GM18499 (cell line): ENCODE measurements at regions not wholly inside any gene's neighbourhood (a gene's known extent, or its start where the extent isn't known, plus 50 kb on each side); places are given as distances from the start of the nearest gene placed in this dataset.
"Not testable (repeated sequence)": the region's sequence is repeated elsewhere in the genome, so short reads cannot be mapped to it uniquely, and the experiment has no call there.

ENCODE experiments used
- ATAC-seq: cut with Tn5 transposase; IDR thresholded peaks from one replicate; pipeline ENCODE4 v1.9.1; 2021; ENCODE audit warnings: moderate number of reproducible peaks; ENCODE audit not compliant: insufficient read depth, unreplicated experiment

GRCh38 chr12:90621927-90622326 is 333.0 kb downstream of the CCER1 start:
- no peak for ATAC-seq

GRCh38 chr12:90619943-90620342 is 335.0 kb downstream of the CCER1 start:
- ATAC-seq = no peak

- no peak for ATAC-seq
Measured at GRCh38 chr12:90618586-90618985, 336.4 kb downstream of the CCER1 start.

GRCh38 chr12:90611891-90612290 is 343.1 kb downstream of the CCER1 start:
- no peak for ATAC-seq

GRCh38 chr12:90611048-90611447 is 343.9 kb downstream of the CCER1 start:
- no peak for ATAC-seq

GRCh38 chr12:90593596-90594295 is 361.2 kb downstream of the CCER1 start:
- ATAC-seq = no peak

GRCh38 chr12:90589956-90590355 is 365.0 kb downstream of the CCER1 start:
- ATAC-seq = no peak

GRCh38 chr12:90585640-90586304 is 369.2 kb downstream of the CCER1 start:
- no peak for ATAC-seq

- ATAC-seq = no peak
Measured at GRCh38 chr12:90576707-90577106, 378.3 kb downstream of the CCER1 start.

- no peak for ATAC-seq
Measured at GRCh38 chr12:90575995-90576394, 379.0 kb downstream of the CCER1 start.

GRCh38 chr12:90574676-90575075 is 380.3 kb downstream of the CCER1 start:
- ATAC-seq = no peak

- ATAC-seq = no peak
Measured at GRCh38 chr12:90572778-90573177, 382.2 kb downstream of the CCER1 start.

- ATAC-seq = no peak
Measured at GRCh38 chr12:90569685-90570084, 385.3 kb downstream of the CCER1 start.

GRCh38 chr12:90562671-90563070 is 392.3 kb downstream of the CCER1 start:
- no peak for ATAC-seq

- ATAC-seq = no peak
Measured at GRCh38 chr12:90548595-90548994, 406.4 kb downstream of the CCER1 start.

- no peak for ATAC-seq
Measured at GRCh38 chr12:90546511-90546910, 408.5 kb downstream of the CCER1 start.

- ATAC-seq = no peak
Measured at GRCh38 chr12:90543841-90544240, 411.1 kb downstream of the CCER1 start.

- ATAC-seq = no peak
Measured at GRCh38 chr12:90543374-90543773, 411.6 kb downstream of the CCER1 start.

- not testable (repeated sequence) for ATAC-seq
Measured at GRCh38 chr12:90542852-90543251, 412.1 kb downstream of the CCER1 start.

GRCh38 chr12:90533828-90534227 is 421.1 kb downstream of the CCER1 start:
- not testable (repeated sequence) for ATAC-seq

- ATAC-seq = no peak
Measured at GRCh38 chr12:90520002-90520734, 434.8 kb downstream of the CCER1 start.
